ENCODE measurements at regions not wholly inside any gene's neighbourhood (a gene's known extent, or its start where the extent isn't known, plus 50 kb on each side); places are given as distances from the start of the nearest gene placed in this dataset.

DNA sequence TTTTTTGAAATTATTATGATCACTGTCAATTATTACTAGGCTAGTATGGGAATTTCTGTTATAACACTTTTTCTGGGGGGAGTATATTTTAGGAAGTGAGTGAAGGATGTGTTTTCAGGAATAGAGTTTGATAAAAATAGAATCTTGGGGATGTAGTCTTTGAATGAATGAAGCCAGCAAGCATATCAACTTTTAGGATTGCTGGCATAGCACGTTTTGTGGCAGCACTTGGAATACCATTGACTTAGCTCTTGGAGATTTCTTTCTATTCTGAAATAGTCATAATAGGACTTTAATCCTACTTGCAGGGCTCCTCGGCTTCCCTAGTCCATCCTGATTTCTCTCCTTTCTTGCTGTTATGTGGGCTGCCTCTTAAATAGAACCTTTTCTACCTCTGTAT lies 141.6 kb downstream of the DACT1 start:
- Histone ChIP-seq H3K36me3 (no peaks in the 10 kb centered on the region), H3K27ac (no peak overlapping the region), H3K4me3 (no peak overlapping the region), H3K4me1 (ENCODE audit: insufficient read depth) (no peaks in the 10 kb centered on the region), H3K9me3 (no peaks in the 10 kb centered on the region), H3K27me3 (no peaks in the 10 kb centered on the region)
- TF ChIP-seq, protein P1, sequence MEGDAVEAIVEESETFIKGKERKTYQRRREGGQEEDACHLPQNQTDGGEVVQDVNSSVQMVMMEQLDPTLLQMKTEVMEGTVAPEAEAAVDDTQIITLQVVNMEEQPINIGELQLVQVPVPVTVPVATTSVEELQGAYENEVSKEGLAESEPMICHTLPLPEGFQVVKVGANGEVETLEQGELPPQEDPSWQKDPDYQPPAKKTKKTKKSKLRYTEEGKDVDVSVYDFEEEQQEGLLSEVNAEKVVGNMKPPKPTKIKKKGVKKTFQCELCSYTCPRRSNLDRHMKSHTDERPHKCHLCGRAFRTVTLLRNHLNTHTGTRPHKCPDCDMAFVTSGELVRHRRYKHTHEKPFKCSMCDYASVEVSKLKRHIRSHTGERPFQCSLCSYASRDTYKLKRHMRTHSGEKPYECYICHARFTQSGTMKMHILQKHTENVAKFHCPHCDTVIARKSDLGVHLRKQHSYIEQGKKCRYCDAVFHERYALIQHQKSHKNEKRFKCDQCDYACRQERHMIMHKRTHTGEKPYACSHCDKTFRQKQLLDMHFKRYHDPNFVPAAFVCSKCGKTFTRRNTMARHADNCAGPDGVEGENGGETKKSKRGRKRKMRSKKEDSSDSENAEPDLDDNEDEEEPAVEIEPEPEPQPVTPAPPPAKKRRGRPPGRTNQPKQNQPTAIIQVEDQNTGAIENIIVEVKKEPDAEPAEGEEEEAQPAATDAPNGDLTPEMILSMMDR (IDR thresholded peaks at IDR 0.05), result no peak
- TF ChIP-seq POLR2A (IDR thresholded peaks at IDR 0.05) (no peak), EP300 (IDR thresholded peaks at IDR 0.05) (no peak)
- intact Hi-C loops (cut with DNase I), result no loop called here
- WGBS, 3 donors, result 68 to 75% (median 68%) methylated on average over 2 of the region's 2 CpGs
- no peak for DNase-seq

DNA sequence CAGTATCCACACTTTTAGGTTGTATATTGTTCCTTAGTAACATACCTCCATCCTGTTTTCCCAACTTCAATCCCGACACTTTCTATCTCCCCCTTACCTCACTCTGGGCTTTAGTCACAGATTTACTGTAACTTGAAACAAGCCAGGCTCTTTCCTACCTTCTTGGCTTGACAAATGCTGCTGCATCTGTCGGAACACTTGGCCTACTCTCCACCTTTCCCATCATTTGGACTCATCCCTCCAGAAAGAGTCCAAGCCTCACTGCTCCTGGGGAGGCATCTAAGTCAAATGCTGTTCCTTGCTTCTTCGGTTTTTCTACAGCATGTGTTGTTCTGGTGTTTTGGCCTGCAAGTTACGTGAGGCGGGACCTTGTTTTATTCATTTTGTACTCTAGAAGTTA lies 142.4 kb downstream of the DACT1 start:
- Histone ChIP-seq H3K27me3 (no peaks in the 10 kb centered on the region), H3K4me3 (no peak overlapping the region), H3K4me1 (ENCODE audit: insufficient read depth) (no peaks in the 10 kb centered on the region), H3K27ac (no peak overlapping the region), H3K36me3 (no peaks in the 10 kb centered on the region), H3K9me3 (no peaks in the 10 kb centered on the region)
- 81 to 88% (median 85%) methylated on average over 5 of the region's 5 CpGs for WGBS, 3 donors
- TF ChIP-seq EP300 (IDR thresholded peaks at IDR 0.05) (no peak), POLR2A (IDR thresholded peaks at IDR 0.05) (no peak)
- TF ChIP-seq, protein P1 (IDR thresholded peaks at IDR 0.05), result no peak
- intact Hi-C loops (cut with DNase I), result loop anchor here in 1 of 4 donors (5.0 kb wide), 1 partner anchor 1197 kb away; no protein-coding TSS in a partner anchor
- DNase-seq, result no peak

DNA sequence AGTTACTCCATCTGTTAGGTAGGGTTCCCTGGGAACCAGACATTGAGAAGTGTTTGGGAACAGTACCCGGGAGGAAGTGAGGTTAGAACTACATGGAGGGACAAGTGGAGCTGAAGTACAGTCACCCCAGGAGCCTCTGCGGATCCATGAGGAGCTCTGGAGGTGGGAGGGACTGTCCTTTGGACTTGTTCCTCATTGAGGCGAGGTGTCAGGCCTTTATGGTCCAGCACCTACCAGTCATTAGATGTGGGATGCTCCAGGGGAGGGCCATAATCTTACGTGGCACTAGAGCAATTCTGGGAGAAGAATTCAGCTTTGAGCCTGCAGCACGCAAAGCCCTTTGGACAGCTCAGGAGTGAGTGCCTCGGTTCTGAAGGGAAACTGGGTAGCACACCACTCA lies 142.8 kb downstream of the DACT1 start:
- Histone ChIP-seq H3K4me1 (ENCODE audit: insufficient read depth) (no peaks in the 10 kb centered on the region), H3K4me3 (no peak overlapping the region), H3K9me3 (no peaks in the 10 kb centered on the region), H3K27ac (no peak overlapping the region), H3K27me3 (no peaks in the 10 kb centered on the region), H3K36me3 (no peaks in the 10 kb centered on the region)
- TF ChIP-seq, protein P1 (IDR thresholded peaks at IDR 0.05), result no peak
- intact Hi-C loops (cut with DNase I), result loop anchor here in 1 of 4 donors (5.0 kb wide), 1 partner anchor 1197 kb away; no protein-coding TSS in a partner anchor
- DNase-seq, result no peak
- 93 to 98% (median 96%) methylated on average over 6 of the region's 6 CpGs for WGBS, 3 donors

DNA sequence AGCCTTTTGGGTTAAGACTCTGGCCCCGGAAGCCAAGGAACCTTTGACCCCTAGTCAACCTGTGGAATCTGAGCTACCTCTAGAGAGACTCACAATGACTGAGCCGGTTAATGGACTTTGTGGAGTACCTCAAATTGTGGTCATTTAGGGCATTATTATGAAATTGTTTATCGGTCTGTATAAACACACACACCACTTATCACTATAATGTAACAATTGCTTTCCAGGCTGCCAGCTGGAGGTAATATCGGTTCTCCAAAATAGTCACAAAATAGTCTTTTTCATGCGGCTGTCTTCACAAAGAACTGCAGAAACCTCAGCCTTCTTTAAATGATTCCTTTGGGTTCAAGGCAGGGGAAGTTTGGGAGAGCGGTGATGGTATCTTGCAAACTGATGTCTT lies 144.2 kb downstream of the DACT1 start:
- Histone ChIP-seq H3K27me3 (no peaks in the 10 kb centered on the region), H3K36me3 (no peaks in the 10 kb centered on the region), H3K4me3 (no peak overlapping the region), H3K27ac (no peak overlapping the region), H3K9me3 (no peaks in the 10 kb centered on the region), H3K4me1 (ENCODE audit: insufficient read depth) (no peaks in the 10 kb centered on the region)
- intact Hi-C loops (cut with DNase I), result loop anchor here in 1 of 4 donors (5.0 kb wide), 1 partner anchor 1195 kb away; no protein-coding TSS in a partner anchor
- no peak for DNase-seq
- TF ChIP-seq, protein P1 (IDR thresholded peaks at IDR 0.05), result no peak
- TF ChIP-seq POLR2A (IDR thresholded peaks at IDR 0.05), result no peak
- TF ChIP-seq EP300 (IDR thresholded peaks at IDR 0.05), result no peak
- 43 to 67% (median 61%) methylated on average over 6 of the region's 6 CpGs for WGBS, 3 donors
